HCT116 (cell line): ENCODE measurements at regions not wholly inside any gene's neighbourhood (a gene's known extent, or its start where the extent isn't known, plus 50 kb on each side); places are given as distances from the start of the nearest gene placed in this dataset.

ENCODE experiments used
- ATAC-seq: fragments of 200-7000 bp; cut with Tn5 transposase; 2 replicates; pipeline ENCODE4 v1.9.1; 2020; ENCODE audit warnings: mild to moderate bottlenecking, moderate library complexity
- BruUV-seq: library from RNA; stranded (reverse); fragments of 400-500 nt; replicated peaks from 2 replicates; lab custom pipeline; 2021; lab: Mats Ljungman, UMichigan
- CTCF ChIA-PET: fragments of 300-600 bp; sonication (Branson Sonifier 250); formaldehyde crosslinking; loops from one replicate; lab custom pipeline; 2021; ENCODE audit warnings: antibody characterized with exemption; lab: Charles Lee
- POLR2A ChIA-PET: fragments of 300-600, 350-600 bp; sonication (Branson Sonifier 250); formaldehyde crosslinking; loops from one replicate; lab custom pipeline; 2021; ENCODE audit warnings: antibody characterized with exemption; lab: Charles Lee
- RAD21 ChIA-PET, 2 experiments: fragments of 300-600 bp; sonication (Branson Sonifier 250); formaldehyde crosslinking; loops; one replicate each; lab custom pipeline; 2023; ENCODE audit warnings: low total read pairs in 2 of 2; ENCODE audit not compliant: uncharacterized antibody in 2 of 2, unreplicated experiment in 2 of 2, low non-redundant PET in 1 of 2; lab: Charles Lee
- DNase-seq: peaks from one replicate; pipeline ENCODE4 v3.0.0-alpha.2; 2010; ENCODE audit warnings: low read depth, low spot score
- H2AFZ ChIP-seq: fragments of 200-600 bp; shearing (Covaris generic), sonication (generic); 2 replicates; pipeline ENCODE4 v1.6.1; 2017; ENCODE audit warnings: low read depth, mixed run types, mixed read lengths, antibody characterized with exemption, low read length; ENCODE audit not compliant: poor library complexity, severe bottlenecking
- H3K27ac ChIP-seq: 2 replicates; pipeline ENCODE4 v1.5.1; 2012; ENCODE audit warnings: low read depth, low read length
- H3K27me3 ChIP-seq: fragments of 200-600 bp; sonication (generic); 2 replicates; pipeline ENCODE4 v1.6.1; 2016; ENCODE audit warnings: mixed run types, low read length, mixed read lengths; ENCODE audit not compliant: insufficient read depth
- H3K36me3 ChIP-seq, 2 experiments: fragments of 200-500 bp in 1 of 2; fragments of 200-600 bp in 1 of 2; sonication (Bioruptor generic) in 1 of 2; sonication (generic) in 1 of 2; 2 replicates each; pipeline versions ENCODE4 v1.5.1 to v1.6.1; 2014 to 2016; ENCODE audit warnings: low read length in 2 of 2, inconsistent platforms in 1 of 2, mixed read lengths in 1 of 2, mixed run types in 1 of 2; ENCODE audit not compliant: insufficient read depth in 2 of 2, control insufficient read depth in 1 of 2
- H3K4me1 ChIP-seq, 2 experiments: fragments of 200-600 bp in 1 of 2; sonication (generic) in 1 of 2; 2 replicates each; pipeline versions ENCODE4 v1.5.1 to v1.6.1; 2012 to 2017; ENCODE audit warnings: low read length in 2 of 2, inconsistent platforms in 1 of 2, mild to moderate bottlenecking in 1 of 2, mixed read lengths in 1 of 2, mixed run types in 1 of 2, moderate library complexity in 1 of 2; ENCODE audit not compliant: insufficient read depth in 2 of 2, control insufficient read depth in 1 of 2
- H3K4me2 ChIP-seq: fragments of 200-600 bp; sonication (generic); 2 replicates; pipeline ENCODE4 v1.6.1; 2017; ENCODE audit warnings: mixed run types, low read length, mixed read lengths
- H3K4me3 ChIP-seq, 2 experiments: fragments of 200-600 bp in 1 of 2; sonication (generic) in 1 of 2; replicated peaks in 1 of 2; 2 replicates each; pipeline ENCODE4 v1.5.1; 2011 to 2016; ENCODE audit warnings: low read length in 2 of 2, control low read depth in 1 of 2, low read depth in 1 of 2, mild to moderate bottlenecking in 1 of 2, mixed read lengths in 1 of 2, mixed run types in 1 of 2
- H3K79me2 ChIP-seq: fragments of 200-600 bp; sonication (generic); 2 replicates; pipeline ENCODE4 v1.6.1; 2017; ENCODE audit warnings: mild to moderate bottlenecking, mixed run types, low read length, moderate library complexity, mixed read lengths; ENCODE audit not compliant: insufficient read depth
- H3K9ac ChIP-seq: fragments of 200-600 bp; sonication (generic); 2 replicates; pipeline ENCODE4 v1.6.1; 2016; ENCODE audit warnings: low read length, mixed read lengths
- H3K9me2 ChIP-seq: fragments of 200-600 bp; sonication (generic), shearing (Covaris generic); 2 replicates; pipeline ENCODE4 v1.6.1; 2017; ENCODE audit warnings: mixed run types, mild to moderate bottlenecking, moderate library complexity; ENCODE audit not compliant: insufficient read depth
- H3K9me3 ChIP-seq, 2 experiments: fragments of 200-500 bp in 1 of 2; fragments of 200-600 bp in 1 of 2; sonication (Bioruptor generic) in 1 of 2; sonication (generic) in 1 of 2; 2 replicates each; pipeline ENCODE4 v1.6.1; 2014 to 2017; ENCODE audit warnings: low read length in 2 of 2, mixed read lengths in 2 of 2, inconsistent platforms in 1 of 2, low read depth in 1 of 2, mild to moderate bottlenecking in 1 of 2, mixed run types in 1 of 2, moderate library complexity in 1 of 2; ENCODE audit not compliant: control insufficient read depth in 1 of 2, insufficient read depth in 1 of 2
- H4K20me1 ChIP-seq: fragments of 200-600 bp; sonication (generic), shearing (Covaris generic); 2 replicates; pipeline ENCODE4 v1.6.1; 2017; ENCODE audit warnings: mixed run types, mild to moderate bottlenecking, moderate library complexity; ENCODE audit not compliant: insufficient read depth
- CBX3 ChIP-seq: IDR thresholded peaks from 2 replicates; pipeline ENCODE4 v1.6.1; 2012; ENCODE audit warnings: low read depth
- CEBPB ChIP-seq: IDR thresholded peaks from 2 replicates; pipeline ENCODE4 v1.6.1; 2012; ENCODE audit warnings: low read depth
- EGR1 ChIP-seq: IDR thresholded peaks from 2 replicates; pipeline ENCODE4 v1.6.1; 2012; ENCODE audit warnings: low read depth
- ELF1 ChIP-seq: IDR thresholded peaks from 2 replicates; pipeline ENCODE4 v1.6.1; 2012; ENCODE audit warnings: low read depth, borderline replicate concordance
- POLR2AphosphoS5 ChIP-seq: IDR thresholded peaks from 2 replicates; pipeline ENCODE4 v1.6.1; 2011; ENCODE audit warnings: mild to moderate bottlenecking, low read depth, low read length, moderate library complexity
- SIN3A ChIP-seq: IDR thresholded peaks from 2 replicates; pipeline ENCODE4 v1.6.1; 2012; ENCODE audit warnings: low read depth
- SP1 ChIP-seq: IDR thresholded peaks from 2 replicates; pipeline ENCODE4 v1.6.1; 2012; ENCODE audit warnings: low read depth
- SRF ChIP-seq: IDR thresholded peaks from 2 replicates; pipeline ENCODE4 v1.6.1; 2012; ENCODE audit warnings: low read depth
- ZFX ChIP-seq: fragments of 450-650 bp; IDR thresholded peaks from 2 replicates; pipeline ENCODE4 v1.6.1; 2017
- ZNF274 ChIP-seq: fragments of 200-500 bp; sonication (Bioruptor generic); IDR thresholded peaks from 2 replicates; pipeline ENCODE4 v1.6.1; 2014; ENCODE audit warnings: mild to moderate bottlenecking, low read depth, low read length, inconsistent platforms
- intact Hi-C: fragments of 100-400 bp; cut with micrococcal nuclease; formaldehyde crosslinking; loops from 2 replicates; pipeline ENCODE4 v1.10.0; 2022
- TF ChIP-seq, protein P1 (sequence below): IDR thresholded peaks from 2 replicates; pipeline ENCODE4 v1.6.1; 2012
- TF ChIP-seq, protein P2 (sequence below): IDR thresholded peaks from 2 replicates; pipeline ENCODE4 v1.6.1; 2011; ENCODE audit warnings: mild to moderate bottlenecking, low read length, moderate library complexity; ENCODE audit not compliant: insufficient replicate concordance; ENCODE audit errors: extremely low read depth
- TF ChIP-seq, protein P3 (sequence below): IDR thresholded peaks from 2 replicates; pipeline ENCODE4 v1.6.1; 2012
- TF ChIP-seq, protein P4 (sequence below), 3 experiments: fragments of 200-600 bp in 1 of 3; sonication (generic) in 1 of 3; IDR thresholded peaks in 2 of 3; conservative IDR thresholded peaks in 1 of 3; 2 replicates each; pipeline ENCODE4 v1.5.1; 2012 to 2017; ENCODE audit warnings: low read depth in 2 of 3, low read length in 2 of 3, antibody characterized with exemption in 1 of 3, borderline replicate concordance in 1 of 3, control low read depth in 1 of 3, mild to moderate bottlenecking in 1 of 3, mixed read lengths in 1 of 3, mixed run types in 1 of 3, moderate library complexity in 1 of 3; ENCODE audit not compliant: insufficient read depth in 1 of 3

DNA sequence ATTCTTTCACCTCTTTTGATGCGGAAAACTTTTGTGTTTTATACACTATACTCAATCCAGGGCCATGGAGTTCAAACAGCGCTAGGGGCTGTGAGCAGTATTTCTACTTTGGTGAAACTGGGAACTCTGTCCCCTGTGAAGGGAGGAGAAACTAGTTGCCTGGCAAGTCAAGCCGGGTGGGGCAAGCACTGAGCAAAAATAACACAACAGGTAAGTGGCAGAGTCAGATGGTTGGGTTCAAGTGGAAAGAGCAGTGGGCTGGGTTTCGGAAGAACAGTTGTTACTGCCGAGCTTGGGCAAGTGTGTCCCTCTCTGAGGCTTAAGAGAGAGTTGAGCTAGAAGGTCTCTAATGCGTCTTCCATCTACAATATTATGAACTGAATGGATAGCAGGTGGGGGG is 59.7 kb upstream of the ROPN1 start:
- Histone ChIP-seq H3K4me3 (no peak overlapping the region), H3K79me2 (no peaks in the 10 kb centered on the region), H3K4me2 (no peak overlapping the region), H3K4me1 (no peaks in the 10 kb centered on the region), H3K9ac (no peak overlapping the region), H2AFZ (no peak overlapping the region), H4K20me1 (no peaks in the 10 kb centered on the region), H3K27me3 (peaks cover 82% of the 10 kb centered on the region), H3K36me3 (no peaks in the 10 kb centered on the region), H3K27ac (no peak overlapping the region), H3K9me3 (no peaks in the 10 kb centered on the region), H3K9me2 (no peaks in the 10 kb centered on the region)
- intact Hi-C loops: no loop called here
- ChIA-PET CTCF (no interaction called here), RAD21 (no interaction called here), POLR2A (no interaction called here)
- BruUV-seq: no TSS peak
- DNase-seq (no peak), ATAC-seq (no peak)
- no peak for TF ChIP-seq CEBPB
- TF ChIP-seq SP1: no peak
- no peak for TF ChIP-seq SIN3A
- TF ChIP-seq, protein P1, sequence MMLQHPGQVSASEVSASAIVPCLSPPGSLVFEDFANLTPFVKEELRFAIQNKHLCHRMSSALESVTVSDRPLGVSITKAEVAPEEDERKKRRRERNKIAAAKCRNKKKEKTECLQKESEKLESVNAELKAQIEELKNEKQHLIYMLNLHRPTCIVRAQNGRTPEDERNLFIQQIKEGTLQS: no peak
- TF ChIP-seq POLR2AphosphoS5: no peak
- TF ChIP-seq ZFX: no peak
- TF ChIP-seq CBX3: no peak
- no peak for TF ChIP-seq ZNF274
- TF ChIP-seq, protein P2, sequence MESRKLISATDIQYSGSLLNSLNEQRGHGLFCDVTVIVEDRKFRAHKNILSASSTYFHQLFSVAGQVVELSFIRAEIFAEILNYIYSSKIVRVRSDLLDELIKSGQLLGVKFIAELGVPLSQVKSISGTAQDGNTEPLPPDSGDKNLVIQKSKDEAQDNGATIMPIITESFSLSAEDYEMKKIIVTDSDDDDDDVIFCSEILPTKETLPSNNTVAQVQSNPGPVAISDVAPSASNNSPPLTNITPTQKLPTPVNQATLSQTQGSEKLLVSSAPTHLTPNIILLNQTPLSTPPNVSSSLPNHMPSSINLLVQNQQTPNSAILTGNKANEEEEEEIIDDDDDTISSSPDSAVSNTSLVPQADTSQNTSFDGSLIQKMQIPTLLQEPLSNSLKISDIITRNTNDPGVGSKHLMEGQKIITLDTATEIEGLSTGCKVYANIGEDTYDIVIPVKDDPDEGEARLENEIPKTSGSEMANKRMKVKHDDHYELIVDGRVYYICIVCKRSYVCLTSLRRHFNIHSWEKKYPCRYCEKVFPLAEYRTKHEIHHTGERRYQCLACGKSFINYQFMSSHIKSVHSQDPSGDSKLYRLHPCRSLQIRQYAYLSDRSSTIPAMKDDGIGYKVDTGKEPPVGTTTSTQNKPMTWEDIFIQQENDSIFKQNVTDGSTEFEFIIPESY: no peak
- TF ChIP-seq, protein P3, sequence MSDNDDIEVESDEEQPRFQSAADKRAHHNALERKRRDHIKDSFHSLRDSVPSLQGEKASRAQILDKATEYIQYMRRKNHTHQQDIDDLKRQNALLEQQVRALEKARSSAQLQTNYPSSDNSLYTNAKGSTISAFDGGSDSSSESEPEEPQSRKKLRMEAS: no peak
- no peak for TF ChIP-seq EGR1
- TF ChIP-seq SRF: no peak
- no peak for TF ChIP-seq ELF1
- TF ChIP-seq, protein P4, sequence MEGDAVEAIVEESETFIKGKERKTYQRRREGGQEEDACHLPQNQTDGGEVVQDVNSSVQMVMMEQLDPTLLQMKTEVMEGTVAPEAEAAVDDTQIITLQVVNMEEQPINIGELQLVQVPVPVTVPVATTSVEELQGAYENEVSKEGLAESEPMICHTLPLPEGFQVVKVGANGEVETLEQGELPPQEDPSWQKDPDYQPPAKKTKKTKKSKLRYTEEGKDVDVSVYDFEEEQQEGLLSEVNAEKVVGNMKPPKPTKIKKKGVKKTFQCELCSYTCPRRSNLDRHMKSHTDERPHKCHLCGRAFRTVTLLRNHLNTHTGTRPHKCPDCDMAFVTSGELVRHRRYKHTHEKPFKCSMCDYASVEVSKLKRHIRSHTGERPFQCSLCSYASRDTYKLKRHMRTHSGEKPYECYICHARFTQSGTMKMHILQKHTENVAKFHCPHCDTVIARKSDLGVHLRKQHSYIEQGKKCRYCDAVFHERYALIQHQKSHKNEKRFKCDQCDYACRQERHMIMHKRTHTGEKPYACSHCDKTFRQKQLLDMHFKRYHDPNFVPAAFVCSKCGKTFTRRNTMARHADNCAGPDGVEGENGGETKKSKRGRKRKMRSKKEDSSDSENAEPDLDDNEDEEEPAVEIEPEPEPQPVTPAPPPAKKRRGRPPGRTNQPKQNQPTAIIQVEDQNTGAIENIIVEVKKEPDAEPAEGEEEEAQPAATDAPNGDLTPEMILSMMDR (IDR thresholded peaks at IDR 0.05 in 2 of 3, conservative IDR thresholded peaks at IDR 0.05 in 1 of 3; ENCODE audit: borderline replicate concordance in 1 of 3, insufficient read depth in 1 of 3, low read depth in 2 of 3, low read length in 2 of 3): no peak
